Stomach (tissue), 4 donors: ENCODE measurements at regions not wholly inside any gene's neighbourhood (a gene's known extent, or its start where the extent isn't known, plus 50 kb on each side); places are given as distances from the start of the nearest gene placed in this dataset.

Experiments
- CTCF ChIP-seq, 7 experiments: fragments of 450-650 bp in 4 of 7; fragments of 200-600 bp in 3 of 7; sonication (generic) in 3 of 7; IDR thresholded peaks; one replicate each; pipeline ENCODE4 v1.5.1; 2016 to 2019; ENCODE audit warnings: antibody characterized with exemption in 7 of 7, control low read depth in 2 of 7, mild to moderate bottlenecking in 1 of 7
- EP300 ChIP-seq: sonication (generic); formaldehyde crosslinking; IDR thresholded peaks from one replicate; pipeline ENCODE4 v1.6.1; 2017; ENCODE audit warnings: antibody characterized with exemption

GRCh38 chr5:112034421-112034979 lies 277.5 kb upstream of the NREP start:
- TF ChIP-seq CTCF (IDR thresholded peaks at IDR 0.05) (no peak), EP300 (no peak)
